GM18502 (cell line): ENCODE measurements at regions not wholly inside any gene's neighbourhood (a gene's known extent, or its start where the extent isn't known, plus 50 kb on each side); places are given as distances from the start of the nearest gene placed in this dataset.

Experiments used
- ATAC-seq: cut with Tn5 transposase; IDR thresholded peaks from one replicate; pipeline ENCODE4 v1.9.1; 2021; ENCODE audit warnings: mild to moderate bottlenecking; ENCODE audit not compliant: unreplicated experiment, poor library complexity

GRCh38 chr2:120558847-120559246 lies 176.8 kb upstream of the GLI2 start:
- no peak for ATAC-seq

GRCh38 chr2:120559401-120559800 lies 176.3 kb upstream of the GLI2 start:
- ATAC-seq = no peak

- no peak for ATAC-seq
These were observed 175.3 kb upstream of the GLI2 start for GRCh38 chr2:120560330-120560729.

- no peak for ATAC-seq
These were observed 174.2 kb upstream of the GLI2 start for GRCh38 chr2:120561379-120562035.

GRCh38 chr2:120562218-120563005 lies 173.3 kb upstream of the GLI2 start:
- no peak for ATAC-seq

GRCh38 chr2:120563616-120564015 lies 172.1 kb upstream of the GLI2 start:
- ATAC-seq = no peak

GRCh38 chr2:120564213-120565094 lies 171.2 kb upstream of the GLI2 start:
- no peak for ATAC-seq

- ATAC-seq = no peak
These were observed 170.6 kb upstream of the GLI2 start for GRCh38 chr2:120565095-120565460.

- ATAC-seq = no peak
These were observed 169.7 kb upstream of the GLI2 start for GRCh38 chr2:120565929-120566328.

GRCh38 chr2:120566331-120567035 lies 169.2 kb upstream of the GLI2 start:
- ATAC-seq = no peak

- ATAC-seq = no peak
These were observed 168.5 kb upstream of the GLI2 start for GRCh38 chr2:120567128-120567527.

- no peak for ATAC-seq
These were observed 167.3 kb upstream of the GLI2 start for GRCh38 chr2:120568089-120568974.

GRCh38 chr2:120568975-120569268 lies 166.7 kb upstream of the GLI2 start:
- ATAC-seq = no peak

- ATAC-seq = no peak
These were observed 165.7 kb upstream of the GLI2 start for GRCh38 chr2:120570001-120570400.

- no peak for ATAC-seq
These were observed 165.1 kb upstream of the GLI2 start for GRCh38 chr2:120570546-120570945.

- ATAC-seq = no peak
These were observed 164.5 kb upstream of the GLI2 start for GRCh38 chr2:120571015-120571728.

- ATAC-seq = no peak
These were observed 163.4 kb upstream of the GLI2 start for GRCh38 chr2:120572226-120572625.

GRCh38 chr2:120574620-120575019 lies 161.0 kb upstream of the GLI2 start:
- no peak for ATAC-seq

- ATAC-seq = no peak
These were observed 159.7 kb upstream of the GLI2 start for GRCh38 chr2:120575966-120576365.
